DMS 273 (cell line): ENCODE measurements at regions not wholly inside any gene's neighbourhood (a gene's known extent, or its start where the extent isn't known, plus 50 kb on each side); places are given as distances from the start of the nearest gene placed in this dataset.
A peak's percentile ranks its signal among the peaks of the same experiment; 100 is the strongest.

Experiments used
- DNase-seq: peaks from one replicate; lab custom pipeline; 2025; ENCODE audit not compliant: unreplicated experiment; lab: John Stamatoyannopoulos, UW

GRCh38 chr14:54342806-54343205, 54.0 kb upstream of the CDKN3 start:
- peak; percentile 26 for DNase-seq

GRCh38 chr14:54343272-54344121, 53.3 kb upstream of the CDKN3 start:
- peak; percentile 90 for DNase-seq

DNA sequence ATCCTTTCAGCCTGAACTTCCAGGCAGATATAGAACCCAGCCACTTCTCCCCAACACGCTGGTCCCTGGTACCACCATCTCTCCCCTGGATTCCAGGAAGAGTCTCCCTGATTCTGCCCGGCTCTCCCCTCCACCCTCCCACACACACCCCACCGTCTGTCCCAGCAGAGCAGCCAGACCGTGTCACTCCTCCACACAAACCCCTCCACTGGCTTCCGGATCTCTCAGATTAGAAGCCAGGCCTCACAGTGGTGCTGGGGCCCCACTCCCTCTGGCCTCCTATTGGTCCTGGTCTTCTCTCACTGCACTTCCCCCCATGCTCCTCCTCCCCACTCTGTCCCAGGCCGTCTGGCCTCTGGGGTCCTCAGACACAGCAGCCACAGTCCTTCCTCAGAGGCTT, 52.4 kb upstream of the CDKN3 start:
- peak; percentile 53 for DNase-seq

GRCh38 chr14:54346257-54346656, 50.5 kb upstream of the CDKN3 start:
- peak; percentile 15 for DNase-seq
